GM12875 (cell line): ENCODE measurements at regions not wholly inside any gene's neighbourhood (a gene's known extent, or its start where the extent isn't known, plus 50 kb on each side); places are given as distances from the start of the nearest gene placed in this dataset.
A peak's percentile ranks its signal among the peaks of the same experiment; 100 is the strongest.

Experiments used
- H3K4me3 ChIP-seq: one replicate; pipeline ENCODE4 v1.5.1; 2011; ENCODE audit warnings: low read depth, low read length, control low read depth
- TF ChIP-seq, protein P1 (sequence below): IDR thresholded peaks from 2 replicates; pipeline ENCODE4 v1.5.1; 2011; ENCODE audit warnings: low read depth, mild to moderate bottlenecking, control low read depth, inconsistent platforms, low read length, moderate library complexity, borderline replicate concordance; ENCODE audit not compliant: insufficient read depth

DNA sequence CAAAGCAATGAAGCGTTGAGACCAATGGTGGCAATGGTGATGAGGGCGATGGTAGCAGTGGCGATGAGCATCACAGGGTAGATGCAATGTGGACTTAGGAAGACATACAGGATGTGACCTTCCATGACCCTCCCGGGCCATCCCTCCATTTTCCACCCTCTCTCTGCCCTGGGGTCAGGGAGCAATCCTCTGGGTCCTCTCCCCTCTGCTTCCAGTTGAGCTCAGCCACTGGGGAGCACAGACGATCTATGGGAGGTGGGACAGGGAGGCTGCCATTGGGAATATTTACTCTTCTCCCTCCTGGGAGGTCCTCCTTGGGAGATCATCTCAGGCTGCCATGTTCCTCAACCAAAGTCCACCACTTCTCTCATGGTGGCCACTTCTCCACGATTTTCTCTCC lies 260.7 kb upstream of the FOXF1 start:
- TF ChIP-seq, protein P1, sequence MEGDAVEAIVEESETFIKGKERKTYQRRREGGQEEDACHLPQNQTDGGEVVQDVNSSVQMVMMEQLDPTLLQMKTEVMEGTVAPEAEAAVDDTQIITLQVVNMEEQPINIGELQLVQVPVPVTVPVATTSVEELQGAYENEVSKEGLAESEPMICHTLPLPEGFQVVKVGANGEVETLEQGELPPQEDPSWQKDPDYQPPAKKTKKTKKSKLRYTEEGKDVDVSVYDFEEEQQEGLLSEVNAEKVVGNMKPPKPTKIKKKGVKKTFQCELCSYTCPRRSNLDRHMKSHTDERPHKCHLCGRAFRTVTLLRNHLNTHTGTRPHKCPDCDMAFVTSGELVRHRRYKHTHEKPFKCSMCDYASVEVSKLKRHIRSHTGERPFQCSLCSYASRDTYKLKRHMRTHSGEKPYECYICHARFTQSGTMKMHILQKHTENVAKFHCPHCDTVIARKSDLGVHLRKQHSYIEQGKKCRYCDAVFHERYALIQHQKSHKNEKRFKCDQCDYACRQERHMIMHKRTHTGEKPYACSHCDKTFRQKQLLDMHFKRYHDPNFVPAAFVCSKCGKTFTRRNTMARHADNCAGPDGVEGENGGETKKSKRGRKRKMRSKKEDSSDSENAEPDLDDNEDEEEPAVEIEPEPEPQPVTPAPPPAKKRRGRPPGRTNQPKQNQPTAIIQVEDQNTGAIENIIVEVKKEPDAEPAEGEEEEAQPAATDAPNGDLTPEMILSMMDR = no peak

DNA sequence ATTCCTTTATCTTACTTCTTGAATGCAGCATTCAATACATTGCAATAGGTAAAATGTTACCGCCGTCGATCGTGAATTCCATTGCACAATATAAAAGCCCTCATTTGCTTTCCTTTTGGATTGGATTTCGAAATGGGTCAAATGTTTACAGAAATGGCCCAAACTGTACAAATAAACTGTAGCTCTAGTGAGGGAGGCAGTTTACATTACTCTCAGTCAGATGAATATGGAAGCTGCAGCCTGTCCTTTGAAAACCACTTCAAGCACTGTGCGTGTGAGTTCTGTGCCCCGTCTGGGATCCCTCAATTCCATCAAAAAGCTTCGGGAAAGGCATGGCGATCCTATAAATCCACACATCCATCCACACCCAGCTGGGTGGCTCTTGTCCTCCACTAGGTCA lies 258.6 kb upstream of the FOXF1 start:
- H3K4me3 ChIP-seq = no peak overlapping the region
- TF ChIP-seq, protein P1 = no peak

More for the DNA sequence above, 260.7 kb upstream of the FOXF1 start:
- no peak overlapping the region for H3K4me3 ChIP-seq

DNA sequence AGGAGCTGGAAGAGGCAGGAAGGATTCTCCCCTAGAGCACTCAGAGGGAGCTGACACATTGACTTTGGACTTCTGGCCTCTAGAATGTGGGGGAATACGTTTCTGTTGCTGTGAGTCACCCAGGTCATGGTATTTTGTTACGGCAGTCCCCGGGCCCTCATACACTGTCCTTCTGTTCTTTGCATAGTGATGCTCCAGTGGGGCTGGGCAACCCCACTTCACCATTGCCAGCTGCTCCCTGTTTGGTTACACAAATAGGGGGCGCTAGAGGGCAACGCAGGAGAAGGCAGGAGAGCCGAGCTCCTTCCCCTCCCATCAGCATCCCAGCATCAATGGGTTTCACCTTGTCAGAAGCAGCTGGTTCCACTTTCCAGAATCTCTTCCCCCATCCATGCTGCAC lies 257.7 kb upstream of the FOXF1 start:
- TF ChIP-seq, protein P1 = peak; percentile 45; the same call in 1 of the 2 replicates
- H3K4me3 ChIP-seq = no peak overlapping the region

DNA sequence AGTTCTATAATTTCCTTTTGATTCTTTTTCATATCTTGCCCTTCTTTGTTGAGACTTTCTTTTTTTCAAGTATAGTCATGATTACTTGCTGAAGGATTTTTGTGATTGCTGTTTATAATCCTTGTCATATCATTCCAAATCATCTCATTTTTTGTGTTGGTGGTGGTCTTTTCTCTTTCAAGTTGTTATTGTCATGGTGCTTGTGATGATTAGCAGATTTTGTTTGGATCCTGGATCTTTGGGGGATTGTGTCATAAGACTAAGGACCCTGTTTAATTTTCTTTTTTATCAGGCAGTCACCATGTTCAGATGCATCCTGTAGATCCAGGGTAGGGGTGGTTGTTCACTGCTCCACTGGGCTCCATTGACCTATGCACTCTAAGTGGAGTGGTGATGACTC lies 254.4 kb upstream of the FOXF1 start:
- TF ChIP-seq, protein P1 = no peak
- H3K4me3 ChIP-seq = no peak overlapping the region

DNA sequence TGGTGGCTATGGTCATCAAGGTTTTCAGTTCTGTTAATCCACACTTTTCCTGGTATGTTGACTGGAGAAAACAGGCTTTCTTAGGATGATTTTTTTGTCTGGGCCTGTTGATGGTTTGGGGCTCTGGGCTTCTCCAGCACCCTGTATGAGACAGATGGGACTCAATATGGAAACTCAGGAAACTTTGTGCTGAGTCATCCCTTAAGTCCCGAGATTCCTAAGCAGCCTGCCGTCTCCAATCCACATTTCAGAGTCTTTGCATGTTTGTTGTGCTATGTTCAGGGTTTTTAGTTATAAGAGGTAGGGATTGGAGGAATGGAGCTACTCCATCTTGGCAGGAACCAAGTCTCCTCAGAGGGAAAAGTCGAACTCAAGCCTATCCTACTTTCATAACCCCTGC lies 253.3 kb upstream of the FOXF1 start:
- TF ChIP-seq, protein P1 = no peak
- H3K4me3 ChIP-seq = no peak overlapping the region

DNA sequence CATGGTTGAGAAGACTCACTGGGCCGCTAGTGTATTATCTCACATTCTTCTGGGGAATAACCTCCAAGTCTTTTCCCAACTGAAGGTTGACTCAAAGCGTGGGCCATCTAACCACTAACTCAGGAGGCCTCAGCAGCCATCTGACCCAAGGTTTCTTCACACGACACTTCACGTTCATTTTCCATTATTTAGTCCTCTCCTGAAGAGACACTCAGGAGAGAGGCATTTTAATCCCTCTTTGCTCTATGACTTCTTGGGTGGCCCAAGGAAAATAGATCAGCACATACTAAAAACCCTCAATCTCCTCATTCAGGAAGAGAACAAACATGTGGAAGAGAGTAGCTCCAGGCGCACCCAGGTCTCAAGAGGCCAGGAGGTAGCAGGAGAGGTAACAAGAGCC lies 252.8 kb upstream of the FOXF1 start:
- no peak overlapping the region for H3K4me3 ChIP-seq
- TF ChIP-seq, protein P1 = no peak

DNA sequence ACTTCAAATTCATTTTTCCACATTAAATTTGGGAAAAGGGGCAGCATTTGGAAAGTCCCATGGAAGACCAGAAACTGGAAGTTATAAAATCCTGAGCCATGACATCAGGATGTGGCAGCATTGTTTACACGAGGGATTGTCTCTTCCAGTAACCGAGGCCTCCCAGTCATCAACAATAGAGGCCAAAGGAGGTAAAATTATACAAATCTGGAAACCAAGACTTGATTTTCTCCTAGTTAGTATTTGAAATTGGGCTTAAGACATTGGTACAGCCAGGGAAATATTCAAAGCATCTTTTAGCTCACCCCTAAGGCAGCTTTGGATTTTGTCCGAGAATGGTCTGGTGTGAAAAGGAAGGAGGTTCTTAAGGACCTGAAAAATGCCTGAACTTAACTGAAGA lies 251.6 kb upstream of the FOXF1 start:
- TF ChIP-seq, protein P1 = no peak
- no peak overlapping the region for H3K4me3 ChIP-seq
